Esophagus squamous epithelium (tissue), 4 donors: ENCODE measurements at regions not wholly inside any gene's neighbourhood (a gene's known extent, or its start where the extent isn't known, plus 50 kb on each side); places are given as distances from the start of the nearest gene placed in this dataset.

ENCODE experiments used
- POLR2A ChIP-seq, 4 donors: fragments of 450-650 bp; IDR thresholded peaks; one replicate each; pipeline ENCODE4 v1.6.1; 2017; ENCODE audit warnings: antibody characterized with exemption in 4 of 4, mild to moderate bottlenecking in 4 of 4, moderate library complexity in 3 of 4
- TF ChIP-seq, protein P1 (sequence below), 6 experiments: fragments of 450-650 bp in 4 of 6; fragments of 200-600 bp in 2 of 6; sonication (generic) in 2 of 6; IDR thresholded peaks; one replicate each; pipeline ENCODE4 v1.5.1; 2016 to 2019; ENCODE audit warnings: antibody characterized with exemption in 6 of 6, mild to moderate bottlenecking in 4 of 6, moderate library complexity in 4 of 6

- TF ChIP-seq, protein P1, sequence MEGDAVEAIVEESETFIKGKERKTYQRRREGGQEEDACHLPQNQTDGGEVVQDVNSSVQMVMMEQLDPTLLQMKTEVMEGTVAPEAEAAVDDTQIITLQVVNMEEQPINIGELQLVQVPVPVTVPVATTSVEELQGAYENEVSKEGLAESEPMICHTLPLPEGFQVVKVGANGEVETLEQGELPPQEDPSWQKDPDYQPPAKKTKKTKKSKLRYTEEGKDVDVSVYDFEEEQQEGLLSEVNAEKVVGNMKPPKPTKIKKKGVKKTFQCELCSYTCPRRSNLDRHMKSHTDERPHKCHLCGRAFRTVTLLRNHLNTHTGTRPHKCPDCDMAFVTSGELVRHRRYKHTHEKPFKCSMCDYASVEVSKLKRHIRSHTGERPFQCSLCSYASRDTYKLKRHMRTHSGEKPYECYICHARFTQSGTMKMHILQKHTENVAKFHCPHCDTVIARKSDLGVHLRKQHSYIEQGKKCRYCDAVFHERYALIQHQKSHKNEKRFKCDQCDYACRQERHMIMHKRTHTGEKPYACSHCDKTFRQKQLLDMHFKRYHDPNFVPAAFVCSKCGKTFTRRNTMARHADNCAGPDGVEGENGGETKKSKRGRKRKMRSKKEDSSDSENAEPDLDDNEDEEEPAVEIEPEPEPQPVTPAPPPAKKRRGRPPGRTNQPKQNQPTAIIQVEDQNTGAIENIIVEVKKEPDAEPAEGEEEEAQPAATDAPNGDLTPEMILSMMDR (IDR thresholded peaks at IDR 0.05), result no peak
- TF ChIP-seq POLR2A (IDR thresholded peaks at IDR 0.05), result no peak
These were observed 71.0 kb downstream of the NOL4 start for GRCh38 chr18:34153711-34154110.
